GM21381 (cell line): ENCODE measurements at regions not wholly inside any gene's neighbourhood (a gene's known extent, or its start where the extent isn't known, plus 50 kb on each side); places are given as distances from the start of the nearest gene placed in this dataset.
"Not testable (repeated sequence)": the region's sequence is repeated elsewhere in the genome, so short reads cannot be mapped to it uniquely, and the experiment has no call there.

ENCODE experiments used
- ATAC-seq: cut with Tn5 transposase; IDR thresholded peaks from one replicate; pipeline ENCODE4 v1.9.1; 2021; ENCODE audit warnings: mild to moderate bottlenecking, moderate library complexity; ENCODE audit not compliant: unreplicated experiment

GRCh38 chr5:9815051-9815450 lies 184.9 kb upstream of the TAS2R1 start:
- no peak for ATAC-seq

- ATAC-seq, result no peak
Measured at GRCh38 chr5:9813305-9813704, 183.2 kb upstream of the TAS2R1 start.

GRCh38 chr5:9807366-9807765 lies 177.2 kb upstream of the TAS2R1 start:
- not testable (repeated sequence) for ATAC-seq

- ATAC-seq, result no peak
Measured at GRCh38 chr5:9801908-9802307, 171.8 kb upstream of the TAS2R1 start.

DNA sequence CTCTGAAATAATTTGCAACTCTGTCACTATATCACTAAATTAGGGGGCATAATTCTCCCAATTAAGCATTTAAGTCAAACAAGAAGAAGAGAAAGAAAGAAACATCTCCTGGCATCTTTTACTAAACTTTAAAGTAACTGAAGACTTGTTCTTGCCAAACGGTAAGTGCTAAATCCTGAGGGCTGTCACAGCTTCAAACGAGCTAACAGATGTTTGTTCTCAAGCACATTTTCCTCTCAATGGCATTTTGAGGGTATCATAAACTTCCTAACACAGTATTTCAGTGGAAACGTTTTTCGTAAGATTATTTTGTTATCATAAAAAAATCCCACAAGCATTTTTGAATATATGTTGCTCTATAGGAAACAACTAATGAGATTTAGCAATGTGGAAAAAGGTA lies 169.5 kb upstream of the TAS2R1 start:
- ATAC-seq, result no peak

DNA sequence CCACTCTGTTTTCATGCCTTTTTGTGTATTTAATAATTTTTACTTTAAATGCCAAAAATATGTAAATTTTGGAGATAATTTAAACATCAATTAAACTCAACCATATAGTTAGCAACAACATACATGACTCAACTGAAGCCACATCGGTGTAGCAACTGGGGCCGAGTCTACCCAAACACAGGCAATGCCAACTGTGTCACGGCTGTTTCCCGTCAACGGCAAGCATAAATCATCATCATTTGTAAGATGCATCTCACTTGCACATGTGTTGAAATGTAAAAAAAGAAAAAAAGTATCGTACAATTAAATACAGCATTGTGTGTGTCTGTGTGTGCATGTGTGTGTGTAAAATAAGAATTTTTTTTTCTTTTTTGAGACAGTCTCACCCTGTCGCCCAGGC lies 160.1 kb upstream of the TAS2R1 start:
- no peak for ATAC-seq

GRCh38 chr5:9789777-9790176 lies 159.6 kb upstream of the TAS2R1 start:
- ATAC-seq, result no peak

DNA sequence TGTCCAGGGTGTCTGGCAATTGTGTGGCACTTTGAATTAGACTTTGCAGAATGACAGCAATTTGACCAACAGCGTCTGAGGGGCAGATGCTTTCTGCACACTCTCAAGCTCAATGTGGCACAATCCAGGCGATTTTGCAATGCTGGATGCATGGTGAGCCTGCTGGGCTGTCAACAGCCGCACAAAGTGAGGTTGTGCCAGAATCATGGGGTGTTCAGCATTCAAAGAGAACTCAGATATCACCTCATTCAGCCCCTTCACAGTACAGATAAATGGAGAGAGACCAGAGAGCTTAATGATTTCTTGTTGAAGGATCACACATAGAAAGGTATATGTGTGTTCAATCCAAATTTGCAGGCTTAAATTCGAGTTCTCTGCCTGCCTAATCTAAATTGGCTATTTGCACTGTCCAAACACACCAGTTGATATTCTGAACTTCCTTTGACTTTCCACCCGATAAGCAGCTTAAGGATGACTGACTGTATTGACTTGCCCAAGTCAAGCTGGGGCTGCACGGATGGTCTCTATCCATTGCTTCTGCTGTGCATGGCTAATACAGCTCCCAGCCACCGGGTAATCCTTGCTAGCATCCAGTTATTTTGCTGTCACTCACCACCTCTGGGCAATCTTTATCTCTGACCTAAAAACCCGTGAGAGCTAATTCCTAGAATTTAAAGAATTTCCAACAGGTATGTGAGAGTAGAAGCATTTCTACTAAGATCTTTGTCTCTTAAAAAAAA lies 157.9 kb upstream of the TAS2R1 start:
- ATAC-seq, result no peak

DNA sequence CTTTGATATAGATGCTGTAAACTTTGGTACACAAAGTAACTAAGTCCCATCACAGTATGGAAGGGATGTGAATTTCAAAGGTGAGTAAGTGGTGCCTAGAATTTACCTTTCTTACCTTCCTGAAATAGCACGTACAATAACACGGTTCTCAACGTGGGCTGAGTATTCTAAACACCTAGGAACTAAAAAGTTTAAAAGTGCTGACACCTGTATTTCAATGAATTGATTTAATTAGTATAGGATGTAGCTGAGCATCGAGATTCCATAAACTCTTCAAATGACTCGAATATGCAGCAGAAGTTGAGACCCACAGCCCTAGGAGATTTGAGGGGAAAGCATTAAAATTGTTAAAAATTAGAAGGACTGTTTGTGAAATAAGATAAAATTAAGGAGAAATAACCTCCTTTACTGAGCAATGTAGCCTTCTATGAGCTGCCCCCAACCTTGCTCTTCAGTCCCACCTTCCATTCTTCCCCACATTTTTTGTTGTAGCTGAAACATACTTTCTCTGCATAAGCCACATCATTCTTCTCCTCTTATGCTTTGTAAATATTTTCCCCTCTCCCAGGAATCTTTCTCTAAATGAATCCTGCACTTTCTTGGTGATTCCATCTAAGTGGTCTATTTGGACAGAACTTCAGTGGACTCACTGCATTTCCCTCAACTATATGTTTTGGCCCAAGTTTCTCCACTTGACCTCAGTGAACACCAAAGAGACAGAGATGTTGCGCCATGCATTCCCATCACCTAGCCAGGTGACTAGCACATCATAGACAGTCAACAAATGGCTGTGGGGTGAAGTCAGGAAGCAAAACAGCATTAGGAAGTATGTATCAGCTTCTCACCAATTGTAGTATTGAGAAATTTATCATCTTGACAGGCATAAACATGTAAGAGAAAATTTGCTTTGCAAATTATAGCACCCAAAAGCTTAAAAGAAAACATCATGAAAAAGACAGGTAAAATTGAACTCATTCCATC lies 156.5 kb upstream of the TAS2R1 start:
- ATAC-seq, result no peak

GRCh38 chr5:9785751-9786150 lies 155.6 kb upstream of the TAS2R1 start:
- no peak for ATAC-seq

DNA sequence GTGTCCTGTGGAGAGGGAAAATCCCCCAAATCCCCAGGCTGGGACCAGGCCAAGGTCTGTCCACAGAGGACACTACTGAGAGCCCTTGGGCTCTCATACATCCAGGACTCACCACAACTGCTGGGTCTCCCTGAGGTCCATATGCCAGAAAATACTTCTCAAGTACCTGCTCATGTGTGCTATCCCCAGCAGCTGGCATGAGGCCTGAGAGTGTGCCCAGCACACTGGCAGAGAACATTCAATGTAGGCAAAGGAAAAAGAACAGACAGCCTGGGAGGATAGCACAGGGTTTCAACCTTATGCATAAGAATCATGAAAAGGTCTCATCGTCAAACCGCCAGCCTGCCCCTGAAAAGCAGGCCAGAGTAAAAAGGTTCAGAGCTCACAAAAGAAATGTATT lies 154.1 kb upstream of the TAS2R1 start:
- no peak for ATAC-seq

- ATAC-seq, result no peak
Measured at GRCh38 chr5:9782826-9783560, 152.8 kb upstream of the TAS2R1 start.

DNA sequence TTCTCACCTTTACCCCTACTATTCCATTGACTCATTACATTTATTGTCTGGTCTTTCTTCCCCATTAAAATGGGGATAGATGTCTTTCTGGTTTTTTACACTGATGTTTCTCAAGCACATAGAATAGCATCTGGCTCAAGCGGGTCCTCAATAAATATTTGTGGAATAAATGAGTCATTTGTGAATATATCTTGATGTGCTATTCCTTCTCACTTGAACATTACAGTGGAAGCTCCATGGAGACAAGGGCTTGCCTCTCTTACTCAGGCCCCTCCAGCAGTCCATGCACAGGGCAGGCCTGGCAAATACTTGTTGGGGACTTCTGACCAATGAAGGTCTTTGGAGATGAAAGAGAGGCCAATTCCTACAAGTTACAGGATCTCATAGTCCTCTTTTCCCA lies 151.7 kb upstream of the TAS2R1 start:
- no peak for ATAC-seq

DNA sequence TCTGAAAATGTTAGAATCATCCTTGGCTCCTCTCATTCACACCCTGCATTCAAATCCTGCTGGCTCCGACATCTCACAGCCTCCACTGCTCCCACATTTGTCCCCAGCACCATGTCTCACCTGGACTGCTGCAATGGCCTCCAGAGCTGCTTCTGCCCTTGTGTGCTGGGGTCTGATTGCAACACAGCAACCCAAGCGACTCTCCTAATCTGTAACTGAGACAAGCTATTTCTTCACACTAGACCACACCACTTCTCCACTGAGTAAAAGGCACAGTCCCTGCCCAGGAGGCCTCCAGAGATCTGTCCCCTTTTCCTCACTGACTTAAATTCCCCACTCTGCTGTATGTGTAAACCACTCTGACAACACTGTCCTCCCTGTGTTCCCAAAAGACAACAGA lies 151.1 kb upstream of the TAS2R1 start:
- ATAC-seq, result no peak

DNA sequence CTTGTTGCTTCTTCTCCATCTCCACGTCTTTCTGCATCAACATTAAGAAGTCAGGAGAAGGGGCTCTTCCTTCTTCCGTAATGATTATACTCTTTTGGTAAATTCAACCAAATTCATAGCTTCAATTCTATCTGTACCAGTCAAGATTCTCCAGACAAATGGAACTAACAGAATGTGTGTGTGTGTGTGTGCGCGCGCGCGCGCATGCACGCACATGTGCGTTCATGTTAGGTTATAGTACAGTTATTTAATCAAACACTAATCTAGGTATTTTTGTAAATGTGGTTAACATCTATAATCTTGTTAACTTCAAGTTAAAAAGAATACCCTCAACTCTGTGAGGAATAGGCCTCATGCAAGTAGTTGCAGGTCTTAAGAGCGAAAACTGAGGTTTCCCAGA lies 150.3 kb upstream of the TAS2R1 start:
- ATAC-seq, result no peak

GRCh38 chr5:9776525-9776924 lies 146.4 kb upstream of the TAS2R1 start:
- no peak for ATAC-seq

DNA sequence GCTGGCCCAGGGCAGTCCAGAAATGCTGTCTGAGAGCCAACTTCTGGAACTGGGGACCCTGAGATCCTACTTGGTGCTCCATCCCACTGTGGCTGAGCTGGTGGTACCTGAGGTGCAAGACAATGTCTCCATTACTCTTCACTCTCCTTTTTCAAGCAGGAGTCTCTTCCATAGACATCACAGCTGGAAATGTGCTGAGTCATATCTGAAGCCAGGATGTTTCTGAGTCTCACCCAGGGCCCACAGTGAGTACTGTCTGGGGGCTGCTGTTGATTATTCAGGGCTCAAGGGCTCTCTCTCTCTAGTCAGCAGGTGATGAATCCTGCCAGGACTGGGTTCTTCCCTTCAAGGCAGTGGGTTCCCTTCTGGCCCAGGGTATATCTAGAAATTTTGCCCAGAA lies 145.2 kb upstream of the TAS2R1 start:
- ATAC-seq, result no peak

DNA sequence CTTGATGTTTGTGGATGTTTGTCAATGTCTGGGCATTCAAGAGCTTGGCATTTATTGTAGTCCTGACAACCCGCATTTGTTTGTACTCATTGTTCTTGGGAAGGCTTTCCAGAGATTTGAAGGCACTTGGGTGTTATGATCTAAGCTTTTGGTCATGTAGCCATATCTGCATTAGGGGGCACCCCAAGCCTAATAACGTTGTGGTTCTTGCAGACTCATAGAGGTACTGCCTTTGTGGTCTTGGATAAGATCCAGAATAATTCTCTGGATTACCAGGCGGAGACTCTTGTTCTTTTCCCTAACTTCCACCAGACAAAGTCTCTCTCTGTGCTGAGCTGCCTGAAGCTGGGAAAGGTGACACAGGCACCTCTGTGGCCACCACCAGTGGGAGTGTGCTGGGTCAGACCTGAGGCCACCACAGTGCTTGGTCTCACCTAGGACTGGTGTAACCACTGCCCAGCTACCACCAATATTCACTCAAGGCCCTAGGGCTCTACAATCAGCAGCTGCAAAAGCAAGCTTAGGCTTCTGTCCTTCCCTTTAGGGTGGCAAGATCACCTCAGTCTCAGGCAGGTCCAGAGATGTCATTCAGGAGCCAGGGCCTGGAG lies 144.4 kb upstream of the TAS2R1 start:
- ATAC-seq, result no peak

DNA sequence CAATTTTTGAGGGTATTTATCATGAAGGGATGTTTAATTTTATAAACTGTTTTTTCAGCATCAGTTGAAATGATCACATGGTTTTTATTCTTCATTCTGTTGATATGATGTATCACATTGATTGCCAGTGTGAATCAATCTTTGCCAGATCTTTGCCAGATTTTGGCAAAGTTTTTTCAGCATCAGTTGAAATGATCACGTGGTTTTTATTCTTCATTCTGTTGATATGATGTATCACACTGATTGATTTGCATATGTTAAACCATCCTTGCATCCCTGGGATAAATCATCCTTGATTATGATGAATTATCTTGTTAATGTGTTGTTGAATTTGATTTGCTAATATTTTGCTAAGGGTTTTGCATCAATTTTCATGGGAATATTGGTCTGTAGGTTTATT lies 140.9 kb upstream of the TAS2R1 start:
- no peak for ATAC-seq

- no peak for ATAC-seq
Measured at GRCh38 chr5:9766581-9766980, 136.4 kb upstream of the TAS2R1 start.
